ENCODE measurements at regions not wholly inside any gene's neighbourhood (a gene's known extent, or its start where the extent isn't known, plus 50 kb on each side); places are given as distances from the start of the nearest gene placed in this dataset.

- TF ChIP-seq CREB1 (IDR thresholded peaks at IDR 0.05; ENCODE audit: low read depth) (no peak), EP300 (IDR thresholded peaks at IDR 0.05; ENCODE audit: borderline replicate concordance) (no peak), MAX (IDR thresholded peaks at IDR 0.05) (no peak), REST (IDR thresholded peaks at IDR 0.05; ENCODE audit: low read depth) (no peak), CEBPB (IDR thresholded peaks at IDR 0.05) (no peak), RAD21 (IDR thresholded peaks at IDR 0.05; ENCODE audit: low read depth) (no peak), ZBTB7A (IDR thresholded peaks at IDR 0.05; ENCODE audit: low read depth) (no peak), TEAD4 (IDR thresholded peaks at IDR 0.05) (no peak), YY1 (IDR thresholded peaks at IDR 0.05; ENCODE audit: low read depth) (no peak), NFIC (IDR thresholded peaks at IDR 0.05) (no peak), TCF12 (IDR thresholded peaks at IDR 0.05; ENCODE audit: low read depth) (no peak), EGR1 (IDR thresholded peaks at IDR 0.05) (no peak), USF1 (IDR thresholded peaks at IDR 0.05) (no peak)
Observed at GRCh38 chr1:4017636-4018365, 117.7 kb upstream of the C1orf174 start.

Data from Ishikawa (cell line).